ENCODE measurements at regions not wholly inside any gene's neighbourhood (a gene's known extent, or its start where the extent isn't known, plus 50 kb on each side); places are given as distances from the start of the nearest gene placed in this dataset.

- no peak for ATAC-seq (replicated peaks in 6 of 8)
- 57 to 100% (median 100%) methylated on average over 1 of the region's 1 CpG; no CpG with 5 or more reads in 1 of the 10 experiments for WGBS, 10 experiments
- Histone ChIP-seq H3K4me3 (no peak overlapping the region), H3K27ac (no peak overlapping the region), H3K4me1 (replicated peaks in 1 of 2) (no peaks in the 10 kb centered on the region)
- in situ Hi-C loops (cut with MboI; ENCODE audit: low pct_unique_long_range_greater_than_20kb in 2 of 9, low sequenced_read_pairs in 9 of 9, unreplicated experiment in 9 of 9): no loop called here
Observed at GRCh38 chr7:12882710-12883109, 195.3 kb downstream of the ARL4A start.

- H3K27ac ChIP-seq: no peak overlapping the region
- 60 to 100% (median 100%) methylated on average over 1 of the region's 1 CpG; no CpG with 5 or more reads in 6 of the 10 experiments for WGBS, 10 experiments
- no peaks in the 10 kb centered on the region for H3K4me1 ChIP-seq (replicated peaks in 1 of 2)
- in situ Hi-C loops (cut with MboI; ENCODE audit: low pct_unique_long_range_greater_than_20kb in 2 of 9, low sequenced_read_pairs in 9 of 9, unreplicated experiment in 9 of 9): no loop called here
- H3K4me3 ChIP-seq: no peak overlapping the region
- ATAC-seq (replicated peaks in 6 of 8): no peak
Observed at GRCh38 chr7:12884033-12884432, 196.6 kb downstream of the ARL4A start.

GRCh38 chr7:12884856-12885440 is 197.5 kb downstream of the ARL4A start:
- Histone ChIP-seq H3K4me1 (replicated peaks in 1 of 2) (no peaks in the 10 kb centered on the region), H3K27ac (no peak overlapping the region), H3K4me3 (no peak overlapping the region)
- in situ Hi-C loops (cut with MboI; ENCODE audit: low pct_unique_long_range_greater_than_20kb in 2 of 9, low sequenced_read_pairs in 9 of 9, unreplicated experiment in 9 of 9): no loop called here
- no peak for ATAC-seq (replicated peaks in 6 of 8)
- 33 to 100% (median 77%) methylated on average over 1 to 3 of the region's 3 CpGs; no CpG with 5 or more reads in 1 of the 10 experiments for WGBS, 10 experiments

GRCh38 chr7:12888717-12889116 is 201.3 kb downstream of the ARL4A start:
- 0 to 100% (median 100%) methylated on average over 1 to 2 of the region's 2 CpGs; no CpG with 5 or more reads in 1 of the 10 experiments for WGBS, 10 experiments
- no peak overlapping the region for H3K27ac ChIP-seq
- no peak overlapping the region for H3K4me3 ChIP-seq
- in situ Hi-C loops (cut with MboI; ENCODE audit: low pct_unique_long_range_greater_than_20kb in 2 of 9, low sequenced_read_pairs in 9 of 9, unreplicated experiment in 9 of 9): no loop called here
- ATAC-seq (replicated peaks in 6 of 8): no peak
- no peaks in the 10 kb centered on the region for H3K4me1 ChIP-seq (replicated peaks in 1 of 2)

- Histone ChIP-seq H3K4me3 (no peak overlapping the region), H3K27ac (no peak overlapping the region), H3K4me1 (replicated peaks in 1 of 2) (no peaks in the 10 kb centered on the region)
- ATAC-seq (replicated peaks in 6 of 8): no peak
- 20 to 88% (median 60%) methylated on average over 1 to 4 of the region's 4 CpGs; no CpG with 5 or more reads in 6 of the 10 experiments for WGBS, 10 experiments
- in situ Hi-C loops (cut with MboI; ENCODE audit: low pct_unique_long_range_greater_than_20kb in 2 of 9, low sequenced_read_pairs in 9 of 9, unreplicated experiment in 9 of 9): no loop called here
Observed at GRCh38 chr7:12889391-12889790, 202.0 kb downstream of the ARL4A start.

GRCh38 chr7:12890586-12890985 is 203.2 kb downstream of the ARL4A start:
- no peak for ATAC-seq (replicated peaks in 6 of 8)

GRCh38 chr7:12893292-12893691 is 205.9 kb downstream of the ARL4A start:
- no peak overlapping the region for H3K27ac ChIP-seq
- WGBS, 10 experiments: 0 to 100% (median 83%) methylated on average over 1 to 2 of the region's 2 CpGs; no CpG with 5 or more reads in 1 of the 10 experiments
- ATAC-seq (replicated peaks in 6 of 8): peak in 1 of 8 experiments; percentile 27
- in situ Hi-C loops (cut with MboI; ENCODE audit: low pct_unique_long_range_greater_than_20kb in 2 of 9, low sequenced_read_pairs in 9 of 9, unreplicated experiment in 9 of 9): no loop called here
- no peak overlapping the region for H3K4me3 ChIP-seq
- peaks cover 0 to 3% of the 10 kb centered on the region in 2 donors for H3K4me1 ChIP-seq (replicated peaks in 1 of 2)

More at GRCh38 chr7:12890586-12890985, 203.2 kb downstream of the ARL4A start:
- Histone ChIP-seq H3K4me1 (replicated peaks in 1 of 2) (no peaks in the 10 kb centered on the region), H3K27ac (no peak overlapping the region), H3K4me3 (no peak overlapping the region)
- in situ Hi-C loops (cut with MboI; ENCODE audit: low pct_unique_long_range_greater_than_20kb in 2 of 9, low sequenced_read_pairs in 9 of 9, unreplicated experiment in 9 of 9): no loop called here
- 48 to 100% (median 83%) methylated on average over 2 of the region's 2 CpGs; no CpG with 5 or more reads in 3 of the 10 experiments for WGBS, 10 experiments

GRCh38 chr7:12895296-12895695 is 207.9 kb downstream of the ARL4A start:
- no peak for ATAC-seq (replicated peaks in 6 of 8)
- Histone ChIP-seq H3K27ac (no peak overlapping the region), H3K4me1 (replicated peaks in 1 of 2) (peaks cover 0 to 7% of the 10 kb centered on the region in 2 donors), H3K4me3 (no peak overlapping the region)
- WGBS, 10 experiments: 0 to 97% (median 60%) methylated on average over 1 to 3 of the region's 3 CpGs; no CpG with 5 or more reads in 1 of the 10 experiments
- in situ Hi-C loops (cut with MboI; ENCODE audit: low pct_unique_long_range_greater_than_20kb in 2 of 9, low sequenced_read_pairs in 9 of 9, unreplicated experiment in 9 of 9): no loop called here

GRCh38 chr7:12896316-12896715 is 208.9 kb downstream of the ARL4A start:
- Histone ChIP-seq H3K27ac (no peak overlapping the region), H3K4me1 (replicated peaks in 1 of 2) (peaks cover 0 to 7% of the 10 kb centered on the region in 2 donors), H3K4me3 (no peak overlapping the region)
- in situ Hi-C loops (cut with MboI; ENCODE audit: low pct_unique_long_range_greater_than_20kb in 2 of 9, low sequenced_read_pairs in 9 of 9, unreplicated experiment in 9 of 9): no loop called here
- ATAC-seq (replicated peaks in 6 of 8): no peak
- 25 to 100% (median 50%) methylated on average over 1 of the region's 1 CpG; no CpG with 5 or more reads in 3 of the 10 experiments for WGBS, 10 experiments

- Histone ChIP-seq H3K4me1 (replicated peaks in 1 of 2) (peaks cover 2 to 7% of the 10 kb centered on the region in 2 donors), H3K27ac (no peak overlapping the region), H3K4me3 (no peak overlapping the region)
- 67 to 100% (median 93%) methylated on average over 1 of the region's 2 CpGs; no CpG with 5 or more reads in 6 of the 10 experiments for WGBS, 10 experiments
- ATAC-seq (replicated peaks in 6 of 8): no peak
- in situ Hi-C loops (cut with MboI; ENCODE audit: low pct_unique_long_range_greater_than_20kb in 2 of 9, low sequenced_read_pairs in 9 of 9, unreplicated experiment in 9 of 9): no loop called here
Observed at GRCh38 chr7:12898004-12898403, 210.6 kb downstream of the ARL4A start.

GRCh38 chr7:12898620-12899019 is 211.2 kb downstream of the ARL4A start:
- Histone ChIP-seq H3K27ac (no peak overlapping the region), H3K4me3 (no peak overlapping the region), H3K4me1 (replicated peaks in 1 of 2) (peaks cover 2 to 7% of the 10 kb centered on the region in 2 donors)
- no peak for ATAC-seq (replicated peaks in 6 of 8)
- 89 to 100% (median 100%) methylated on average over 1 to 3 of the region's 3 CpGs; no CpG with 5 or more reads in 4 of the 10 experiments for WGBS, 10 experiments
- in situ Hi-C loops (cut with MboI; ENCODE audit: low pct_unique_long_range_greater_than_20kb in 2 of 9, low sequenced_read_pairs in 9 of 9, unreplicated experiment in 9 of 9): no loop called here

GRCh38 chr7:12905671-12906070 is 218.2 kb downstream of the ARL4A start:
- peaks cover 0 to 2% of the 10 kb centered on the region in 2 donors for H3K4me1 ChIP-seq (replicated peaks in 1 of 2)
- H3K4me3 ChIP-seq: no peak overlapping the region
- H3K27ac ChIP-seq: no peak overlapping the region
- 64 to 100% (median 87%) methylated on average over 2 to 5 of the region's 5 CpGs for WGBS, 10 experiments
- no peak for ATAC-seq (replicated peaks in 6 of 8)
- in situ Hi-C loops (cut with MboI; ENCODE audit: low pct_unique_long_range_greater_than_20kb in 2 of 9, low sequenced_read_pairs in 9 of 9, unreplicated experiment in 9 of 9): no loop called here

- no peak overlapping the region for H3K27ac ChIP-seq
- 60 to 100% (median 93%) methylated on average over 1 to 2 of the region's 2 CpGs; no CpG with 5 or more reads in 3 of the 10 experiments for WGBS, 10 experiments
- in situ Hi-C loops (cut with MboI; ENCODE audit: low pct_unique_long_range_greater_than_20kb in 2 of 9, low sequenced_read_pairs in 9 of 9, unreplicated experiment in 9 of 9): no loop called here
- no peak overlapping the region for H3K4me3 ChIP-seq
- no peak for ATAC-seq (replicated peaks in 6 of 8)
- no peaks in the 10 kb centered on the region for H3K4me1 ChIP-seq (replicated peaks in 1 of 2)
Observed at GRCh38 chr7:12907774-12908173, 220.3 kb downstream of the ARL4A start.

- no peak overlapping the region for H3K4me3 ChIP-seq
- H3K27ac ChIP-seq: no peak overlapping the region
- in situ Hi-C loops (cut with MboI; ENCODE audit: low pct_unique_long_range_greater_than_20kb in 2 of 9, low sequenced_read_pairs in 9 of 9, unreplicated experiment in 9 of 9): no loop called here
- ATAC-seq (replicated peaks in 6 of 8): no peak
- no peaks in the 10 kb centered on the region for H3K4me1 ChIP-seq (replicated peaks in 1 of 2)
- 33 to 100% (median 80%) methylated on average over 1 of the region's 1 CpG; no CpG with 5 or more reads in 4 of the 10 experiments for WGBS, 10 experiments
Observed at GRCh38 chr7:12909483-12909882, 222.1 kb downstream of the ARL4A start.

Measured in motor neuron (in vitro differentiated cells).